PC-3 (cell line): ENCODE measurements at regions not wholly inside any gene's neighbourhood (a gene's known extent, or its start where the extent isn't known, plus 50 kb on each side); places are given as distances from the start of the nearest gene placed in this dataset.

Experiments used
- EZH2 ChIP-seq: fragments of 300-600 bp; sonication (generic); IDR thresholded peaks from one replicate; pipeline ENCODE4 v1.6.1; 2017; ENCODE audit warnings: antibody characterized with exemption, mild to moderate bottlenecking, low read length; ENCODE audit not compliant: unreplicated experiment
- TF ChIP-seq, protein P1 (sequence below): fragments of 300-600 bp; sonication (generic); conservative IDR thresholded peaks from 2 replicates; pipeline ENCODE4 v1.5.1; 2017; ENCODE audit warnings: antibody characterized with exemption, low read depth, mild to moderate bottlenecking, low read length

GRCh38 chr11:71336996-71337754 is 84.8 kb upstream of the SHANK2 start:
- TF ChIP-seq, protein P1, sequence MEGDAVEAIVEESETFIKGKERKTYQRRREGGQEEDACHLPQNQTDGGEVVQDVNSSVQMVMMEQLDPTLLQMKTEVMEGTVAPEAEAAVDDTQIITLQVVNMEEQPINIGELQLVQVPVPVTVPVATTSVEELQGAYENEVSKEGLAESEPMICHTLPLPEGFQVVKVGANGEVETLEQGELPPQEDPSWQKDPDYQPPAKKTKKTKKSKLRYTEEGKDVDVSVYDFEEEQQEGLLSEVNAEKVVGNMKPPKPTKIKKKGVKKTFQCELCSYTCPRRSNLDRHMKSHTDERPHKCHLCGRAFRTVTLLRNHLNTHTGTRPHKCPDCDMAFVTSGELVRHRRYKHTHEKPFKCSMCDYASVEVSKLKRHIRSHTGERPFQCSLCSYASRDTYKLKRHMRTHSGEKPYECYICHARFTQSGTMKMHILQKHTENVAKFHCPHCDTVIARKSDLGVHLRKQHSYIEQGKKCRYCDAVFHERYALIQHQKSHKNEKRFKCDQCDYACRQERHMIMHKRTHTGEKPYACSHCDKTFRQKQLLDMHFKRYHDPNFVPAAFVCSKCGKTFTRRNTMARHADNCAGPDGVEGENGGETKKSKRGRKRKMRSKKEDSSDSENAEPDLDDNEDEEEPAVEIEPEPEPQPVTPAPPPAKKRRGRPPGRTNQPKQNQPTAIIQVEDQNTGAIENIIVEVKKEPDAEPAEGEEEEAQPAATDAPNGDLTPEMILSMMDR = no peak
- TF ChIP-seq EZH2 = no peak
